AG09319 (cell line): ENCODE measurements at regions not wholly inside any gene's neighbourhood (a gene's known extent, or its start where the extent isn't known, plus 50 kb on each side); places are given as distances from the start of the nearest gene placed in this dataset.

ENCODE experiments used
- DNase-seq: peaks from one replicate; pipeline ENCODE4 v3.0.0-alpha.2; 2010; ENCODE audit warnings: low read depth; ENCODE audit errors: extremely low read depth
- CTCF ChIP-seq: IDR thresholded peaks from 2 replicates; pipeline ENCODE4 v1.5.1; 2011; ENCODE audit warnings: low read depth, mild to moderate bottlenecking, inconsistent platforms, low read length, moderate library complexity

GRCh38 chr4:13829457-13829856, 201.9 kb upstream of the BOD1L1 start:
- no peak for TF ChIP-seq CTCF
- peak; percentile 2 for DNase-seq

GRCh38 chr4:13830449-13830848, 202.9 kb upstream of the BOD1L1 start:
- TF ChIP-seq CTCF, result no peak
- DNase-seq, result no peak

GRCh38 chr4:13833171-13833804, 205.8 kb upstream of the BOD1L1 start:
- TF ChIP-seq CTCF, result no peak
- no peak for DNase-seq

- DNase-seq, result no peak
- no peak for TF ChIP-seq CTCF
Measured at GRCh38 chr4:13836946-13837912, 209.7 kb upstream of the BOD1L1 start.

- DNase-seq, result no peak
- no peak for TF ChIP-seq CTCF
Measured at GRCh38 chr4:13840502-13841190, 213.1 kb upstream of the BOD1L1 start.

GRCh38 chr4:13844740-13845139, 217.2 kb upstream of the BOD1L1 start:
- DNase-seq, result no peak
- TF ChIP-seq CTCF, result no peak
